ENCODE measurements at regions not wholly inside any gene's neighbourhood (a gene's known extent, or its start where the extent isn't known, plus 50 kb on each side); places are given as distances from the start of the nearest gene placed in this dataset.

GRCh38 chr3:127428344-127428997, 140.6 kb upstream of the PRR20G start:
- TF ChIP-seq CTCF (conservative IDR thresholded peaks at IDR 0.05; ENCODE audit: low read depth, low read length) = no peak
- DNase-seq (ENCODE audit: low read depth) = peak; percentile 3
- H3K4me3 ChIP-seq (ENCODE audit: low read depth, low read length) = no peak overlapping the region

GRCh38 chr3:127427666-127428065, 139.8 kb upstream of the PRR20G start:
- no peak for TF ChIP-seq CTCF (conservative IDR thresholded peaks at IDR 0.05; ENCODE audit: low read depth, low read length)
- H3K4me3 ChIP-seq (ENCODE audit: low read depth, low read length) = no peak overlapping the region
- DNase-seq (ENCODE audit: low read depth) = no peak

GRCh38 chr3:127427156-127427555, 139.3 kb upstream of the PRR20G start:
- no peak for DNase-seq (ENCODE audit: low read depth)
- H3K4me3 ChIP-seq (ENCODE audit: low read depth, low read length) = no peak overlapping the region
- no peak for TF ChIP-seq CTCF (conservative IDR thresholded peaks at IDR 0.05; ENCODE audit: low read depth, low read length)

- no peak for DNase-seq (ENCODE audit: low read depth)
- TF ChIP-seq CTCF (conservative IDR thresholded peaks at IDR 0.05; ENCODE audit: low read depth, low read length) = no peak
- H3K4me3 ChIP-seq (ENCODE audit: low read depth, low read length) = no peak overlapping the region
These were observed 138.8 kb upstream of the PRR20G start for GRCh38 chr3:127426444-127427153.

DNA sequence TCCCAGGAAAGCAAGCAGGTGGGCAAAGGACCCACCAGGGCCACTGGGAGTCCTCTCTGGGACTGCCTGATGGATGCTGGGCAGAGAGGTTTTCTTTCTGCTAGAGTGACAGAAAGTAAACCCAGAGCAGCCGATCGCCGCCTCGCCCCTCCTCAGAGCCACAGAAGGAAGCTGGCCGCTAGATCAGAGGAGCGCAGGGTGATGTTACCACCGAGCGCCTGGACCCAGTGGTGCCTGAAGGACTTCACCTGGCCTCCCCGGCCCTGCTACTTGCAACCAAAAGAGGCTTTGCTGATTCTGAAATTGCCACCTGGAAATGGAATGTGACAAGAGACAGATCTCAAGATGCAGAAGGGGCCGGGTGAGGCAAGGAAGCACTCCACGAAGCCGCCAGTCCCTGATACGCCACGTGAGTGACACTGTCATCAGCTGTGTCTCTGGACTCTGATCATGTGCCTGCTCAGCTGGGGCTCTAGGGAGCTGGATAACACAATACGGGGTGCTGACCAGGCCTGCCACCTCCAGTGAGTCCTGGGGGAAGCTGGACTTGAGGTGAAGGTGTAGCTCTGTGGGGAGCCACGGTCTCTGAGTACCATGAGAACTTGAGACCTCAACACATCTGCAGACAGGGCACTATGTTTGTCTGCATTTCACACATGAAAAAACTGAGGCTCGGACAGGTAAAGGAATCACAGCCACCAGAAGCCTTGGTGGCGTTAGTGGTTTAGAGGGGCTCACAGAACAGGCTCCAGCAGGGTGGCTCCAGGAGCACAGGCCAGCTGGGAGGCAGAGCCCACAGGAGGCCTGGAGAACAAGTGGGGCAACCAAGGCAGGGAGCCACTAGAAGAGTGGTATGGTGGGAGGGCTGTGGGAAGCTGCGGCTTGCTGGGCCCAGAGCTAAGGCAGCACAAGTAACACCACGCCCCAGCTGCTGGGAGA, 137.9 kb upstream of the PRR20G start:
- H3K4me3 ChIP-seq (ENCODE audit: low read depth, low read length) = no peak overlapping the region
- no peak for TF ChIP-seq CTCF (conservative IDR thresholded peaks at IDR 0.05; ENCODE audit: low read depth, low read length)
- no peak for DNase-seq (ENCODE audit: low read depth)

- no peak for TF ChIP-seq CTCF (conservative IDR thresholded peaks at IDR 0.05; ENCODE audit: low read depth, low read length)
- H3K4me3 ChIP-seq (ENCODE audit: low read depth, low read length) = no peak overlapping the region
- DNase-seq (ENCODE audit: low read depth) = no peak
These were observed 137.1 kb upstream of the PRR20G start for GRCh38 chr3:127424766-127425504.

All from choroid plexus epithelial cell (primary cell).